GM23338 (cell line): ENCODE measurements at regions not wholly inside any gene's neighbourhood (a gene's known extent, or its start where the extent isn't known, plus 50 kb on each side); places are given as distances from the start of the nearest gene placed in this dataset.

Experiments
- ATAC-seq: fragments of 200-7000 bp; cut with Tn5 transposase; 3 replicates; pipeline ENCODE4 v1.9.1; 2020
- DNase-seq: peaks from one replicate; pipeline ENCODE4 v3.0.0-alpha.2; 2015; ENCODE audit warnings: low spot score
- H2AFZ ChIP-seq: fragments of 200-600 bp; sonication (generic); 2 replicates; pipeline ENCODE4 v1.8.0; 2016; ENCODE audit warnings: antibody characterized with exemption, mild to moderate bottlenecking, moderate library complexity
- H3F3A ChIP-seq: fragments of 200-600 bp; sonication (generic); replicated peaks from 2 replicates; pipeline ENCODE4 v1.8.0; 2017; ENCODE audit warnings: antibody characterized with exemption, mixed run types, low read depth
- H3K27ac ChIP-seq: fragments of 200-600 bp; sonication (generic); 2 replicates; pipeline ENCODE4 v1.6.1; 2016; ENCODE audit warnings: low read depth
- H3K27me3 ChIP-seq: fragments of 200-600 bp; sonication (generic); 2 replicates; pipeline ENCODE4 v1.8.0; 2016; ENCODE audit warnings: mild to moderate bottlenecking, mixed run types, moderate library complexity; ENCODE audit not compliant: insufficient read depth
- H3K36me3 ChIP-seq: fragments of 200-600 bp; sonication (generic); 2 replicates; pipeline ENCODE4 v1.8.0; 2016; ENCODE audit warnings: mild to moderate bottlenecking; ENCODE audit not compliant: insufficient read depth
- H3K4me1 ChIP-seq: fragments of 200-600 bp; sonication (generic); 2 replicates; pipeline ENCODE4 v1.8.0; 2016; ENCODE audit warnings: mild to moderate bottlenecking, moderate library complexity; ENCODE audit not compliant: insufficient read depth
- H3K4me2 ChIP-seq: fragments of 200-600 bp; sonication (generic); 2 replicates; pipeline ENCODE4 v1.7.1; 2017; ENCODE audit warnings: mixed run types
- H3K4me3 ChIP-seq: fragments of 200-600 bp; sonication (generic); 2 replicates; pipeline ENCODE4 v1.6.1; 2016; ENCODE audit warnings: mixed run types
- H3K79me2 ChIP-seq: fragments of 200-600 bp; sonication (generic); replicated peaks from 2 replicates; pipeline ENCODE4 v1.8.0; 2017; ENCODE audit warnings: mild to moderate bottlenecking; ENCODE audit not compliant: insufficient read depth
- H3K9me2 ChIP-seq: fragments of 200-600 bp; sonication (generic); 2 replicates; pipeline ENCODE4 v1.8.0; 2017; ENCODE audit not compliant: insufficient read depth
- H4K20me1 ChIP-seq: fragments of 200-600 bp; sonication (generic); replicated peaks from 2 replicates; pipeline ENCODE4 v1.8.0; 2017; ENCODE audit warnings: mild to moderate bottlenecking; ENCODE audit not compliant: insufficient read depth
- H3K27ac Mint-ChIP-seq: 2 replicates; pipeline ENCODE4 v1.8.0; 2020; ENCODE audit warnings: inconsistent platforms, mild to moderate bottlenecking, moderate library complexity, mixed read lengths
- H3K27me3 Mint-ChIP-seq: 3 replicates; pipeline ENCODE4 v1.8.0; 2022; ENCODE audit warnings: low read depth, mild to moderate bottlenecking, moderate library complexity, mixed read lengths, inconsistent platforms; ENCODE audit not compliant: insufficient read depth, poor library complexity
- H3K36me3 Mint-ChIP-seq: 3 replicates; pipeline ENCODE4 v1.8.0; 2021; ENCODE audit warnings: low read depth, mild to moderate bottlenecking, inconsistent platforms, moderate library complexity, mixed read lengths
- H3K4me1 Mint-ChIP-seq: 3 replicates; pipeline ENCODE4 v1.8.0; 2020; ENCODE audit warnings: mild to moderate bottlenecking, inconsistent platforms, mixed read lengths
- H3K4me3 Mint-ChIP-seq: 3 replicates; pipeline ENCODE4 v1.8.0; 2021; ENCODE audit warnings: moderate library complexity, mild to moderate bottlenecking, inconsistent platforms, mixed read lengths
- H3K9me3 Mint-ChIP-seq: 3 replicates; pipeline ENCODE4 v1.8.0; 2020; ENCODE audit warnings: moderate library complexity, mild to moderate bottlenecking, inconsistent platforms, mixed read lengths
- EZH2 ChIP-seq: fragments of 200-600 bp; sonication (generic); IDR thresholded peaks from one replicate; pipeline ENCODE4 v1.8.0; 2017; ENCODE audit warnings: antibody characterized with exemption, mild to moderate bottlenecking, low read depth; ENCODE audit not compliant: unreplicated experiment
- JUNB ChIP-seq: IDR thresholded peaks from one replicate; pipeline ENCODE4 v1.6.1; 2016; ENCODE audit warnings: antibody characterized with exemption; ENCODE audit not compliant: unreplicated experiment
- NANOG ChIP-seq: IDR thresholded peaks from 2 replicates; pipeline ENCODE4 v1.6.1; 2016; ENCODE audit warnings: antibody characterized with exemption, borderline replicate concordance
- POLR2AphosphoS5 ChIP-seq: IDR thresholded peaks from 2 replicates; pipeline ENCODE4 v1.6.1; 2016; ENCODE audit warnings: antibody characterized with exemption, low read depth
- STAT1 ChIP-seq: IDR thresholded peaks from one replicate; pipeline ENCODE4 v1.6.1; 2016; ENCODE audit warnings: antibody characterized with exemption; ENCODE audit not compliant: unreplicated experiment
- ZNF114 ChIP-seq: fragments of 250-450 bp; sonication (Bioruptor Pico); IDR thresholded peaks from 2 replicates; pipeline ENCODE4 v1.5.0; 2020; ENCODE audit warnings: mild to moderate bottlenecking, moderate library complexity
- TF ChIP-seq, protein P1 (sequence below): fragments of 250-450 bp; sonication (Bioruptor Pico); IDR thresholded peaks from 2 replicates; pipeline ENCODE4 v1.5.0; 2020; ENCODE audit warnings: mild to moderate bottlenecking, moderate library complexity
- TF ChIP-seq, protein P2 (sequence below), 2 experiments: fragments of 200-600 bp in 1 of 2; sonication (generic) in 1 of 2; conservative IDR thresholded peaks; 2 replicates each; pipeline versions ENCODE4 v1.5.1 to v1.6.1; 2016 to 2017; ENCODE audit warnings: antibody characterized with exemption in 2 of 2, low read depth in 2 of 2, mild to moderate bottlenecking in 2 of 2, moderate library complexity in 1 of 2
- TF ChIP-seq, protein P3 (sequence below): IDR thresholded peaks from 2 replicates; pipeline ENCODE4 v1.6.1; 2016; ENCODE audit warnings: antibody characterized with exemption
- TF ChIP-seq, protein P4 (sequence below): IDR thresholded peaks from one replicate; pipeline ENCODE4 v1.6.1; 2018; ENCODE audit warnings: antibody characterized with exemption; ENCODE audit not compliant: unreplicated experiment

DNA sequence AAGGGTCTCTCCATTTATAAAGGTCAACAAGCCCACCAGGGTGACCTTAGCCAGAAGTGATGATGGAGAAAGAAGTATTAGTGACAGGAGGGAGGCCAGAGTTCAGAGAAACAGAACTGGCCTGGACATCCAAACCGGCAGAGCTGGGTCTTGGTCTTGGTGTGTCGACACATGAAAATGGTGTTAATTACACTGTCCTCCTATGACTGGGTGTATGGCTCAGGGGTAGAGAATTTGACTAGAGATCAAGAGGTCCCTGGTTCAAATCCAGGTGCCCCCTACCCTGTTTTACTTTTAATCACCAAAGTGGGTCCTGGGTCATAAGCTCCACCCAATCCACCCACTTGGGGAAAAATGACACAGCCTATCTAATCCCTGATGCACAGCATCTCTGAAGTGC lies 110.6 kb upstream of the ZNF746 start:
- DNase-seq (no peak), ATAC-seq (no peak)
- Histone ChIP-seq H3K4me3 (no peak overlapping the region), H3K27me3 (no peaks in the 10 kb centered on the region), H4K20me1 (no peaks in the 10 kb centered on the region; the same call in 1 of the 2 replicates), H3K4me1 (no peaks in the 10 kb centered on the region), H3K79me2 (no peaks in the 10 kb centered on the region; the same call in 1 of the 2 replicates), H3K36me3 (no peaks in the 10 kb centered on the region; the same call in none of the 2 replicates), H3K4me2 (no peak overlapping the region), H2AFZ (no peak overlapping the region), H3F3A (no peaks in the 10 kb centered on the region), H3K27ac (no peak overlapping the region), H3K9me2 (no peaks in the 10 kb centered on the region)
- Mint-ChIP-seq H3K4me3 (no peak overlapping the region), H3K4me1 (no peaks in the 10 kb centered on the region), H3K9me3 (no peaks in the 10 kb centered on the region), H3K27ac (no peak overlapping the region), H3K36me3 (peaks cover 54% of the 10 kb centered on the region), H3K27me3 (peaks cover 4% of the 10 kb centered on the region)
- no peak for TF ChIP-seq STAT1
- no peak for TF ChIP-seq JUNB

DNA sequence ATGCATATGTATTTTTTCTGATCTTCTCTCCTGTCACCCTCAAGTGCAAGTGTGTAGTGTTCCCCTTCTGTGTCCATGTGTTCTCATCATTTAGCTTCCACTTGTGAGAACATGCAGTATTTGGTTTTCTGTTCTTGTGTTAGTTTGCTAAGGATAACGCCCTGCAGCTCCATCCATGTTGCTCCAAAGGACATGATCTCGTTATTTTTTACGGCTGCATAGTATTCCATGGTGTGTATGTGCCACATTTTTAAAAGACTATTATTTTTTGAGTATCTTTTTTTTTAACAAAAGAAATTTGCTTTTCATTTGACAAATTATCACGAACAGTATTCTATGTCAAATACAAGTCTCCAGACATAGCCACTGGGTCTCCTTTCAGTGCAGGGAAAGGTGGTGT lies 110.1 kb upstream of the ZNF746 start:
- Mint-ChIP-seq H3K36me3 (peaks cover 52% of the 10 kb centered on the region), H3K9me3 (no peaks in the 10 kb centered on the region)
- no peaks in the 10 kb centered on the region; the same call in none of the 2 replicates for H3K36me3 ChIP-seq
- TF ChIP-seq POLR2AphosphoS5 (no peak), ZNF114 (CRISPR knock-in tag) (no peak), EZH2 (no peak), JUNB (no peak), STAT1 (no peak), NANOG (no peak)
- TF ChIP-seq, protein P1, sequence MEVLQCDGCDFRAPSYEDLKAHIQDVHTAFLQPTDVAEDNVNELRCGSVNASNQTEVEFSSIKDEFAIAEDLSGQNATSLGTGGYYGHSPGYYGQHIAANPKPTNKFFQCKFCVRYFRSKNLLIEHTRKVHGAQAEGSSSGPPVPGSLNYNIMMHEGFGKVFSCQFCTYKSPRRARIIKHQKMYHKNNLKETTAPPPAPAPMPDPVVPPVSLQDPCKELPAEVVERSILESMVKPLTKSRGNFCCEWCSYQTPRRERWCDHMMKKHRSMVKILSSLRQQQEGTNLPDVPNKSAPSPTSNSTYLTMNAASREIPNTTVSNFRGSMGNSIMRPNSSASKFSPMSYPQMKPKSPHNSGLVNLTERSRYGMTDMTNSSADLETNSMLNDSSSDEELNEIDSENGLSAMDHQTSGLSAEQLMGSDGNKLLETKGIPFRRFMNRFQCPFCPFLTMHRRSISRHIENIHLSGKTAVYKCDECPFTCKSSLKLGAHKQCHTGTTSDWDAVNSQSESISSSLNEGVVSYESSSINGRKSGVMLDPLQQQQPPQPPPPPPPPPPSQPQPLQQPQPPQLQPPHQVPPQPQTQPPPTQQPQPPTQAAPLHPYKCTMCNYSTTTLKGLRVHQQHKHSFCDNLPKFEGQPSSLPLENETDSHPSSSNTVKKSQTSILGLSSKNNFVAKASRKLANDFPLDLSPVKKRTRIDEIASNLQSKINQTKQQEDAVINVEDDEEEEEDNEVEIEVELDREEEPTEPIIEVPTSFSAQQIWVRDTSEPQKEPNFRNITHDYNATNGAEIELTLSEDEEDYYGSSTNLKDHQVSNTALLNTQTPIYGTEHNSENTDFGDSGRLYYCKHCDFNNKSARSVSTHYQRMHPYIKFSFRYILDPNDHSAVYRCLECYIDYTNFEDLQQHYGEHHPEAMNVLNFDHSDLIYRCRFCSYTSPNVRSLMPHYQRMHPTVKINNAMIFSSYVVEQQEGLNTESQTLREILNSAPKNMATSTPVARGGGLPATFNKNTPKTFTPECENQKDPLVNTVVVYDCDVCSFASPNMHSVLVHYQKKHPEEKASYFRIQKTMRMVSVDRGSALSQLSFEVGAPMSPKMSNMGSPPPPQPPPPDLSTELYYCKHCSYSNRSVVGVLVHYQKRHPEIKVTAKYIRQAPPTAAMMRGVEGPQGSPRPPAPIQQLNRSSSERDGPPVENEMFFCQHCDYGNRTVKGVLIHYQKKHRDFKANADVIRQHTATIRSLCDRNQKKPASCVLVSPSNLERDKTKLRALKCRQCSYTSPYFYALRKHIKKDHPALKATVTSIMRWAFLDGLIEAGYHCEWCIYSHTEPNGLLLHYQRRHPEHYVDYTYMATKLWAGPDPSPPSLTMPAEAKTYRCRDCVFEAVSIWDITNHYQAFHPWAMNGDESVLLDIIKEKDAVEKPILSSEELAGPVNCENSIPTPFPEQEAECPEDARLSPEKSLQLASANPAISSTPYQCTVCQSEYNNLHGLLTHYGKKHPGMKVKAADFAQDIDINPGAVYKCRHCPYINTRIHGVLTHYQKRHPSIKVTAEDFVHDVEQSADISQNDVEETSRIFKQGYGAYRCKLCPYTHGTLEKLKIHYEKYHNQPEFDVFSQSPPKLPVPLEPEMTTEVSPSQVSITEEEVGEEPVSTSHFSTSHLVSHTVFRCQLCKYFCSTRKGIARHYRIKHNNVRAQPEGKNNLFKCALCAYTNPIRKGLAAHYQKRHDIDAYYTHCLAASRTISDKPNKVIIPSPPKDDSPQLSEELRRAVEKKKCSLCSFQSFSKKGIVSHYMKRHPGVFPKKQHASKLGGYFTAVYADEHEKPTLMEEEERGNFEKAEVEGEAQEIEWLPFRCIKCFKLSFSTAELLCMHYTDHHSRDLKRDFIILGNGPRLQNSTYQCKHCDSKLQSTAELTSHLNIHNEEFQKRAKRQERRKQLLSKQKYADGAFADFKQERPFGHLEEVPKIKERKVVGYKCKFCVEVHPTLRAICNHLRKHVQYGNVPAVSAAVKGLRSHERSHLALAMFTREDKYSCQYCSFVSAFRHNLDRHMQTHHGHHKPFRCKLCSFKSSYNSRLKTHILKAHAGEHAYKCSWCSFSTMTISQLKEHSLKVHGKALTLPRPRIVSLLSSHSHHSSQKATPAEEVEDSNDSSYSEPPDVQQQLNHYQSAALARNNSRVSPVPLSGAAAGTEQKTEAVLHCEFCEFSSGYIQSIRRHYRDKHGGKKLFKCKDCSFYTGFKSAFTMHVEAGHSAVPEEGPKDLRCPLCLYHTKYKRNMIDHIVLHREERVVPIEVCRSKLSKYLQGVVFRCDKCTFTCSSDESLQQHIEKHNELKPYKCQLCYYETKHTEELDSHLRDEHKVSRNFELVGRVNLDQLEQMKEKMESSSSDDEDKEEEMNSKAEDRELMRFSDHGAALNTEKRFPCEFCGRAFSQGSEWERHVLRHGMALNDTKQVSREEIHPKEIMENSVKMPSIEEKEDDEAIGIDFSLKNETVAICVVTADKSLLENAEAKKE (CRISPR knock-in tag): no peak
- TF ChIP-seq, protein P2, sequence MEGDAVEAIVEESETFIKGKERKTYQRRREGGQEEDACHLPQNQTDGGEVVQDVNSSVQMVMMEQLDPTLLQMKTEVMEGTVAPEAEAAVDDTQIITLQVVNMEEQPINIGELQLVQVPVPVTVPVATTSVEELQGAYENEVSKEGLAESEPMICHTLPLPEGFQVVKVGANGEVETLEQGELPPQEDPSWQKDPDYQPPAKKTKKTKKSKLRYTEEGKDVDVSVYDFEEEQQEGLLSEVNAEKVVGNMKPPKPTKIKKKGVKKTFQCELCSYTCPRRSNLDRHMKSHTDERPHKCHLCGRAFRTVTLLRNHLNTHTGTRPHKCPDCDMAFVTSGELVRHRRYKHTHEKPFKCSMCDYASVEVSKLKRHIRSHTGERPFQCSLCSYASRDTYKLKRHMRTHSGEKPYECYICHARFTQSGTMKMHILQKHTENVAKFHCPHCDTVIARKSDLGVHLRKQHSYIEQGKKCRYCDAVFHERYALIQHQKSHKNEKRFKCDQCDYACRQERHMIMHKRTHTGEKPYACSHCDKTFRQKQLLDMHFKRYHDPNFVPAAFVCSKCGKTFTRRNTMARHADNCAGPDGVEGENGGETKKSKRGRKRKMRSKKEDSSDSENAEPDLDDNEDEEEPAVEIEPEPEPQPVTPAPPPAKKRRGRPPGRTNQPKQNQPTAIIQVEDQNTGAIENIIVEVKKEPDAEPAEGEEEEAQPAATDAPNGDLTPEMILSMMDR (conservative IDR thresholded peaks at IDR 0.05; ENCODE audit: low read depth in 2 of 2): no peak
- TF ChIP-seq, protein P3, sequence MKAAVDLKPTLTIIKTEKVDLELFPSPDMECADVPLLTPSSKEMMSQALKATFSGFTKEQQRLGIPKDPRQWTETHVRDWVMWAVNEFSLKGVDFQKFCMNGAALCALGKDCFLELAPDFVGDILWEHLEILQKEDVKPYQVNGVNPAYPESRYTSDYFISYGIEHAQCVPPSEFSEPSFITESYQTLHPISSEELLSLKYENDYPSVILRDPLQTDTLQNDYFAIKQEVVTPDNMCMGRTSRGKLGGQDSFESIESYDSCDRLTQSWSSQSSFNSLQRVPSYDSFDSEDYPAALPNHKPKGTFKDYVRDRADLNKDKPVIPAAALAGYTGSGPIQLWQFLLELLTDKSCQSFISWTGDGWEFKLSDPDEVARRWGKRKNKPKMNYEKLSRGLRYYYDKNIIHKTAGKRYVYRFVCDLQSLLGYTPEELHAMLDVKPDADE: no peak
- TF ChIP-seq, protein P4, sequence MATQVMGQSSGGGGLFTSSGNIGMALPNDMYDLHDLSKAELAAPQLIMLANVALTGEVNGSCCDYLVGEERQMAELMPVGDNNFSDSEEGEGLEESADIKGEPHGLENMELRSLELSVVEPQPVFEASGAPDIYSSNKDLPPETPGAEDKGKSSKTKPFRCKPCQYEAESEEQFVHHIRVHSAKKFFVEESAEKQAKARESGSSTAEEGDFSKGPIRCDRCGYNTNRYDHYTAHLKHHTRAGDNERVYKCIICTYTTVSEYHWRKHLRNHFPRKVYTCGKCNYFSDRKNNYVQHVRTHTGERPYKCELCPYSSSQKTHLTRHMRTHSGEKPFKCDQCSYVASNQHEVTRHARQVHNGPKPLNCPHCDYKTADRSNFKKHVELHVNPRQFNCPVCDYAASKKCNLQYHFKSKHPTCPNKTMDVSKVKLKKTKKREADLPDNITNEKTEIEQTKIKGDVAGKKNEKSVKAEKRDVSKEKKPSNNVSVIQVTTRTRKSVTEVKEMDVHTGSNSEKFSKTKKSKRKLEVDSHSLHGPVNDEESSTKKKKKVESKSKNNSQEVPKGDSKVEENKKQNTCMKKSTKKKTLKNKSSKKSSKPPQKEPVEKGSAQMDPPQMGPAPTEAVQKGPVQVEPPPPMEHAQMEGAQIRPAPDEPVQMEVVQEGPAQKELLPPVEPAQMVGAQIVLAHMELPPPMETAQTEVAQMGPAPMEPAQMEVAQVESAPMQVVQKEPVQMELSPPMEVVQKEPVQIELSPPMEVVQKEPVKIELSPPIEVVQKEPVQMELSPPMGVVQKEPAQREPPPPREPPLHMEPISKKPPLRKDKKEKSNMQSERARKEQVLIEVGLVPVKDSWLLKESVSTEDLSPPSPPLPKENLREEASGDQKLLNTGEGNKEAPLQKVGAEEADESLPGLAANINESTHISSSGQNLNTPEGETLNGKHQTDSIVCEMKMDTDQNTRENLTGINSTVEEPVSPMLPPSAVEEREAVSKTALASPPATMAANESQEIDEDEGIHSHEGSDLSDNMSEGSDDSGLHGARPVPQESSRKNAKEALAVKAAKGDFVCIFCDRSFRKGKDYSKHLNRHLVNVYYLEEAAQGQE: no peak

More for the DNA sequence above, 110.1 kb upstream of the ZNF746 start:
- Histone ChIP-seq H3K4me1 (no peaks in the 10 kb centered on the region), H3K79me2 (no peaks in the 10 kb centered on the region; the same call in 1 of the 2 replicates), H3F3A (no peaks in the 10 kb centered on the region), H3K9me2 (no peaks in the 10 kb centered on the region), H2AFZ (no peak overlapping the region), H3K27me3 (no peaks in the 10 kb centered on the region), H3K27ac (no peak overlapping the region), H3K4me2 (no peak overlapping the region), H3K4me3 (no peak overlapping the region), H4K20me1 (no peaks in the 10 kb centered on the region; the same call in 1 of the 2 replicates)
- Mint-ChIP-seq H3K4me1 (no peaks in the 10 kb centered on the region), H3K27me3 (peaks cover 4% of the 10 kb centered on the region), H3K27ac (no peak overlapping the region), H3K4me3 (no peak overlapping the region)
- DNase-seq (no peak), ATAC-seq (no peak)
